Mammary epithelial cell (primary cell): ENCODE measurements at regions not wholly inside any gene's neighbourhood (a gene's known extent, or its start where the extent isn't known, plus 50 kb on each side); places are given as distances from the start of the nearest gene placed in this dataset.

ENCODE experiments used
- EZH2 ChIP-seq: IDR thresholded peaks from 2 replicates; pipeline ENCODE4 v1.6.1; 2012; ENCODE audit warnings: low read length, inconsistent platforms, borderline replicate concordance
- TF ChIP-seq, protein P1 (sequence below), 2 donors: IDR thresholded peaks in 1 of 2; conservative IDR thresholded peaks in 1 of 2; 2 replicates each; pipeline ENCODE4 v1.5.1; 2011 to 2012; ENCODE audit warnings: inconsistent platforms in 2 of 2, low read length in 2 of 2, mild to moderate bottlenecking in 2 of 2, control low read depth in 1 of 2, low read depth in 1 of 2; ENCODE audit not compliant: insufficient read depth in 1 of 2; ENCODE audit errors: extremely low read depth in 1 of 2

DNA sequence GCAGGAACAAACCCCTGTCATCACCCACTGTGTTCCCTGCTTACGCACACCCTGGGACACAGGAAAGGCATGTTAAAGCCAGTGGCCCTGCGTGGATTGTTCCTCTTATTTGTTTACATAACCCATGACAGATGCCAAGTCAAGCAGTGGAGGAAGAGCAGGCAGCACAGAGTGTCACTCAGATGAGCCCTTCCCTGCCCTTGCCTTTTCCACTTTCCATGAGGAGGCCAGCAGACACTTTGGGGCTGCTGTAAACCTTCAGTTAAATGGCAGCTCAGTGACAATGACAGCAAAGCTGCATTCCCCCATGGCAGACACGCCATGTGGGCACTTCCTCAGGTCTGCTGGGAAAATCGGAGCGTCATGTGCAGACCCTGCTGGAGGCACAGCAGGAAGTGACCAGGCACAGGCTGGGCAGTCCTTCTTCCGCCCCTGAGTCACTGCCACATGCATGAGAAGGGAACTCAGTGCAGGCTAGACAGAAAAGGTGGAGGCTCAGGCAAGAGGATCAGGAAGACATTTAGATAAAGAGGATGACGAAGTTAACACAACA, 216.8 kb upstream of the PIK3R1 start:
- TF ChIP-seq, protein P1, sequence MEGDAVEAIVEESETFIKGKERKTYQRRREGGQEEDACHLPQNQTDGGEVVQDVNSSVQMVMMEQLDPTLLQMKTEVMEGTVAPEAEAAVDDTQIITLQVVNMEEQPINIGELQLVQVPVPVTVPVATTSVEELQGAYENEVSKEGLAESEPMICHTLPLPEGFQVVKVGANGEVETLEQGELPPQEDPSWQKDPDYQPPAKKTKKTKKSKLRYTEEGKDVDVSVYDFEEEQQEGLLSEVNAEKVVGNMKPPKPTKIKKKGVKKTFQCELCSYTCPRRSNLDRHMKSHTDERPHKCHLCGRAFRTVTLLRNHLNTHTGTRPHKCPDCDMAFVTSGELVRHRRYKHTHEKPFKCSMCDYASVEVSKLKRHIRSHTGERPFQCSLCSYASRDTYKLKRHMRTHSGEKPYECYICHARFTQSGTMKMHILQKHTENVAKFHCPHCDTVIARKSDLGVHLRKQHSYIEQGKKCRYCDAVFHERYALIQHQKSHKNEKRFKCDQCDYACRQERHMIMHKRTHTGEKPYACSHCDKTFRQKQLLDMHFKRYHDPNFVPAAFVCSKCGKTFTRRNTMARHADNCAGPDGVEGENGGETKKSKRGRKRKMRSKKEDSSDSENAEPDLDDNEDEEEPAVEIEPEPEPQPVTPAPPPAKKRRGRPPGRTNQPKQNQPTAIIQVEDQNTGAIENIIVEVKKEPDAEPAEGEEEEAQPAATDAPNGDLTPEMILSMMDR (conservative IDR thresholded peaks at IDR 0.05 in 1 of 2, IDR thresholded peaks at IDR 0.05 in 1 of 2; ENCODE audit: extremely low read depth in 1 of 2, insufficient read depth in 1 of 2, low read depth in 1 of 2, low read length in 2 of 2), result no peak
- no peak for TF ChIP-seq EZH2
